Activated naive CD8-positive, alpha-beta T cell treated with anti-CD3 and anti-CD28 coated beads, Interleukin-2, amount 50 U/mL, for 16 hours (primary cell): ENCODE measurements at regions not wholly inside any gene's neighbourhood (a gene's known extent, or its start where the extent isn't known, plus 50 kb on each side); places are given as distances from the start of the nearest gene placed in this dataset.

Source experiments
- DNase-seq: peaks from one replicate; pipeline ENCODE4 v3.0.0-alpha.2; 2020; ENCODE audit warnings: low read depth, low spot score

- DNase-seq: no peak
Observed at GRCh38 chr18:42268186-42268725, 313.2 kb downstream of the PIK3C3 start.

GRCh38 chr18:42268798-42269197 is 313.8 kb downstream of the PIK3C3 start:
- no peak for DNase-seq

GRCh38 chr18:42271647-42272414 is 316.8 kb downstream of the PIK3C3 start:
- DNase-seq: no peak

- no peak for DNase-seq
Observed at GRCh38 chr18:42274488-42275137, 319.6 kb downstream of the PIK3C3 start.

GRCh38 chr18:42275138-42275535 is 320.1 kb downstream of the PIK3C3 start:
- no peak for DNase-seq

GRCh38 chr18:42275949-42276730 is 321.1 kb downstream of the PIK3C3 start:
- no peak for DNase-seq

GRCh38 chr18:42281124-42281523 is 326.1 kb downstream of the PIK3C3 start:
- DNase-seq: no peak

GRCh38 chr18:42281851-42282250 is 326.8 kb downstream of the PIK3C3 start:
- no peak for DNase-seq

GRCh38 chr18:42287047-42287446 is 332.0 kb downstream of the PIK3C3 start:
- no peak for DNase-seq

- DNase-seq: no peak
Observed at GRCh38 chr18:42288129-42288528, 333.1 kb downstream of the PIK3C3 start.

- DNase-seq: no peak
Observed at GRCh38 chr18:42289526-42289925, 334.5 kb downstream of the PIK3C3 start.

- DNase-seq: no peak
Observed at GRCh38 chr18:42290318-42291307, 335.6 kb downstream of the PIK3C3 start.

GRCh38 chr18:42292654-42293053 is 337.6 kb downstream of the PIK3C3 start:
- DNase-seq: no peak

GRCh38 chr18:42296192-42296591 is 341.2 kb downstream of the PIK3C3 start:
- DNase-seq: no peak

- DNase-seq: no peak
Observed at GRCh38 chr18:42296723-42297122, 341.7 kb downstream of the PIK3C3 start.

GRCh38 chr18:42298759-42299675 is 344.0 kb downstream of the PIK3C3 start:
- DNase-seq: peak; percentile 10

GRCh38 chr18:42305869-42306593 is 351.0 kb downstream of the PIK3C3 start:
- DNase-seq: no peak

GRCh38 chr18:42306594-42306980 is 351.6 kb downstream of the PIK3C3 start:
- DNase-seq: no peak

- no peak for DNase-seq
Observed at GRCh38 chr18:42310956-42311355, 355.9 kb downstream of the PIK3C3 start.
